ENCODE measurements at regions not wholly inside any gene's neighbourhood (a gene's known extent, or its start where the extent isn't known, plus 50 kb on each side); places are given as distances from the start of the nearest gene placed in this dataset.

DNA sequence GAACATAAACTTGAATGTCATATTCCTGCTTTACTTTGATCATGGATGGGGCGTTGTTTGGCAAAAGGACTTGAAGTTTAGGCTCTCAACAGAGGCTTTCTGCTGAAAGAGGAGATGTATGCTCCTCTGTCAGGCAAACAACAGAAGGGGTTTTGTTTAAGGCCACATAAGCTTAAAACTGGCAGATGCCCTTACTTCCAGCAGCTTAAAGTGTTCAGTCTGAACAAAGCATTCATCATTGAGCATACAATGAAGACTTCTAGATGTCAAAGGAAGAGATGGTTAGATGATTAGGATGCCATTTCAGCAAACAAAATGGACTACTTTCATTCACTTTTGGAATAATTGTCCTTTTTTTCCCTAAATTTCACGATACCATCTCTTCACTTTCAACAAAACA lies 484.5 kb downstream of the SLITRK6 start:
- no peak for DNase-seq (ENCODE audit: low read depth in 4 of 4, low spot score in 1 of 4)

DNA sequence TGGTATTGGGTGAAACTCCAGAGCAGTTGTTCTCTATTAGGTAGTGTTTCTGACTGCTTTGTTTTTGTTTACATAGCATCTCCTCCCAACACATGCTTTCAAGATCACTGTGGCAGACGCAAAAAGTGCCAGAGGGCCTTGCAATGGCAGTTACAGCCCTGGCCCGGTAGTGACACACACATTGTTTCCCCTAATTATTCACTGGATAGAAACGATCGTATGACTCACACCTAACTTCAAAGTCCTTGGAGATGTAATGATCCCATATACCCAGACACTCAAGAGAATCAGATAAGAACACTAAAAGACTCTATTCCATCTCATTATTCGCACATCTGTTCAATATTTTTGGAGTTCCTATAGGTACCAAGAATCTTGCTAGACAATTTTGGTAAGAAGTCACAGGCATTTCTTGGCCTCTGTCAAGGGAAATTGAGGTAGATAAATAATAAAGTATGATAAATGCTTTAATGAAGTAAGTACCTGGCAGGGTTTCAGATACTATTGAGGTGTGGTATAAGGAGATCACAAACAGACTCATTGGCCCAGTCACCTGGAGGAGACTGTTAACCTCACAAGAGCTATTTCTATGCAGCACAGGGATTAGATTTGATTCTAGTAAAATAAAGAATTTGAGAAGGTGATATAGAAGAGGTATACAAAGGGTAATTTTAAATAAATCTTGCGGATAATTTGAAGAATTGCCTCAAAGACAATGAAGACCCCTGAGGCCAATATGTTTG lies 485.3 kb downstream of the SLITRK6 start:
- no peak for DNase-seq (ENCODE audit: low read depth in 4 of 4, low spot score in 1 of 4)

DNA sequence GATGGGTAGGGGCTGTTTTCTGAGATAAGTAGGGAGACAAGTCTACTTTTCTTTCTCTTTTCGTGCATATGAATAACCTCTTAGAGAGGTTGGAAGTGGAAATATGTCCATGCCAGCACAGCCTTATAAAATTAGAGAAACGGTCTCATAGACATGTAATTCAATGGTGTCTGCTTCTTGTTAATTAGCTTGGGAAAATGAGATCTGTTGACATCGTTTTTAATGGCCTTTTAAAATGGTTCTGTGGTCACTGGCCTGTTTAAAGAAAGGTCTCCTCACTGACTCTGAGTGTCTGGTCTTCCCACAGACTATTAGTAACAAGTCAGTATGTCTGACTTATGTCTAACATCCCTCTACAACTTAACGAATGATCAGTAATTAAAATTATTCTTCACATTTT lies 487.1 kb downstream of the SLITRK6 start:
- no peak for DNase-seq (ENCODE audit: low read depth in 4 of 4, low spot score in 1 of 4)

DNA sequence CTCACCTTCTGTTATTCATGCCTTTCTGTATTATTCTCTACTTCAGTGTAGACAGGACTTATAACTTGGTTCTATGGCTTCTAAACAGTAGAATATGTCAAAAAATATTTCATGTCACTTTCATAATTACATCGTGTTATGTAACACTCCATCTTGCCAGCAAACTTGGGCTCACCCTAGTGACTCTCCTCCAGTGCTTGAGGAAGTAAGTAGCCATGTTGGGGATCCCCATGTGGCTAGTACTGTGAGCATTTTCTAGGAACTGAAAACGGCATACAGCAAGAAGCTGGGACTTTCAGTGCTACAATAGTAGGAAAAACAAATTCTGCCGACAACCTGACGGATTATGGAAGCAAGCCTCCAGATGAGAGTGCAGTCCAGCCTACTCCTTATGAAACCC lies 495.6 kb downstream of the SLITRK6 start:
- DNase-seq (ENCODE audit: low read depth in 4 of 4, low spot score in 1 of 4), result no peak

DNA sequence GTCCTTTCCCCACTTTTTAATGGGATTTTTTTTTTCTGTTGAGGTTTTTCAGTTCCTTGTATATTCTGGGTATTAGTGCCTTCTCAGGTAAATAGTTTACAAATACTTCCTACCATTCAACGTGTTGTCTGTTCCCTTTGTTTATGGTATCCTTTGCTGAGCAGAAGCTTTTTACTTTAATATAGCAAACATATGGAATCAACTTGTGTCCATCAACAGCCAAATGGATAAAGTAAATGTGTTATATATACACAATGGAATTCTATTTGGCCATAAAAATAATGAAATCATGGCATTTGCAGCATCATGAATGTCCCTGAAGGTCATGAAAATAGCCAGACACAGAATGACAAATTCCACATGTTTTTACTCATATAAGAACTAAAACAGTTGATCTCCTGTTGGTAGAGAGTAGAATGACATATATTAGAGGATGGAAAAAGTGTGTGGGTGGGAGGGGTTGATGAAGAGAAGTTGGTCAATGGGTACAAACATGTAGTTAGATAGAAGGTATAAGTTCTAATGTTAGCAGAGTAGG lies 500.8 kb downstream of the SLITRK6 start:
- no peak for DNase-seq (ENCODE audit: low read depth in 4 of 4, low spot score in 1 of 4)

DNA sequence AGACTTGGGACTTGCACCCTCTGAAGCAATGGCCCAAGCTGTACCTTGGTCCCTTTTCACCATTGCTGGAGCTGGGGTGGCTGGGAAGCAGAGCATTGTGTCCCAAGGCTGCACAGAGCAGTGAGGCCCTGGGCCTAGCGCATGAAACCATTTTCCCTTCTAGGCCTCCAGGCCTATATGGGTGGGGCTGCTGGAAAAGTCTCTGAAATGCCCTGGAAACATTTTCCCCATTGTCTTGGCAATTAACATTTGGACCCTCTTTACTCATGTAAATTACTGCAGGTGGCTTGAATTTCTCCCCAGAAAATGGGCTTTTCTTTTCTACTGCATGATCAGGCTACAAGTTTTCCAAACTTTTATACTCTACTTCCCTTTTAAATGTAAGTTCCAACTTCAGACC lies 510.5 kb downstream of the SLITRK6 start:
- no peak for DNase-seq (ENCODE audit: low read depth in 4 of 4, low spot score in 1 of 4)

DNA sequence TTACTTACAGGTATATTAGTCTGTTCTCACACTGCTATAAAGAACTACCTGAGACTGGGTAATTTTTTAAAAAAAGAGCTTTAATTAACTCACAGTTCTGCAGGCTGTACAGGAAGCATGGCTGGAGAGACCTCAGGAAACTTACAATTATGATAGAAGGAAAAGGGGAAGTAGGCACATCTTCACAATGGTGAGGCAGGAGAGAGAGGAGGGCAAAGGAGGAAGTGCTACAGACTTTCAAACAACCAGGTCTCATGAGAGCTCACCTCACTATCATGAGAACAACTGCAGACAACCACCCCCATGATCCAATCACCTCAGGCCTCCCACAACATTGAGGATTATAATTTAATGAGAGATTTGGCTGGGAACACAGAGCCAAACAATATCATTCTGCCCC lies 511.7 kb downstream of the SLITRK6 start:
- DNase-seq (ENCODE audit: low read depth in 4 of 4, low spot score in 1 of 4), result no peak

DNA sequence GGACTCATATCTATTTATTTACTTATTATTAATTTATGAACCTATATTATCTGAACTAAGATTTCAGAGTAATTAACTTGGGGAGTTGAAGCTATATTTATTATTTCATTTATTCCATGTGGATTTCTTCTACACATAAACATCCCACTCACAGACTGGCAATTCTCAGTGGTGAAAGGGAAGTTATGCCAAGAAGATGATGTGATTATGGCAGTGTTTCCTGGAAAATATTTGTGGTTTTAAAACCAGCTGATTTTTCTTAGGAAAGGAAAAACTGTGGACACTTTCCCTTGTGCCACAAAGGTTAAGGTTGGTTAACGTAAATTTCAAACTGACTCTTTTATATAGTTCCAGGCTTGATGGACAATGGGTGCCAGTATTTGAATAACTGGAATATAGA lies 513.1 kb downstream of the SLITRK6 start:
- DNase-seq (ENCODE audit: low read depth in 4 of 4, low spot score in 1 of 4), result no peak

DNA sequence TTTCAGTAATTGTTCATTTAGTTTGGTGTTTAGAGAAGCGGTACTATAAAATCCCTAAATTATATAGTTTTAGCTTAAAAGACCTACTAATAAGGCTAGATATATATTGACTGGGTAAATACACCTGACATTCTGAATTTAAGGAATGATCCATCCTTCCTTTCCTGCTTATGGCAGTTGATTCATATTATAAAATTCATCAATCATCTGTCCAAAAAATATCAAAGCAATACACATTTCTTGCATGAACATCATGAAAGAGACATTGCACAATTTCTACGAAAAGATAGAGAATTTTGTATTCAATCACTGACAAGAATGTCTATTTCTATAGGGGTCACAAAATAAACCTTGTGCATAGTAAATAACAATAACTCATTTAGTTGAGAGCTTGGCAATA lies 514.9 kb downstream of the SLITRK6 start:
- no peak for DNase-seq (ENCODE audit: low read depth in 4 of 4, low spot score in 1 of 4)

DNA sequence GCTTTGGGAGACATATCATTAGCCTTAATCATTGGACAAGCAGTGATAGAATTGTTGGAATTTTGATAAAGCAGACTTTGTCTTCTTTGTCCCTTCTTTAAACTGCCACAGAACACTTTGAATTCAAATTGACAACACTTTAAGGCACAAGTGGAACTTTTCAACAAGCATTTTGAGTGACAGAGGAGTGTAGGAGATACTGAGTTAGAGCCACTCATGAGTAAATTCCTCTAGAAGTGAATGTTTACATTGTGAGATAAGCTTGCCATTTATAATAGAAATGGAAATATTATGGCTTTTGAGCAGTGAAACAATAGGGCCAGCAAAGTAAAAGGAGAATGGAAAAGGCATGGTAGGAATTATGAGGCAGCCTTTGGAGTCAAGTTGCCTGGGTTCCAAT lies 515.8 kb downstream of the SLITRK6 start:
- DNase-seq (ENCODE audit: low read depth in 4 of 4, low spot score in 1 of 4), result no peak

DNA sequence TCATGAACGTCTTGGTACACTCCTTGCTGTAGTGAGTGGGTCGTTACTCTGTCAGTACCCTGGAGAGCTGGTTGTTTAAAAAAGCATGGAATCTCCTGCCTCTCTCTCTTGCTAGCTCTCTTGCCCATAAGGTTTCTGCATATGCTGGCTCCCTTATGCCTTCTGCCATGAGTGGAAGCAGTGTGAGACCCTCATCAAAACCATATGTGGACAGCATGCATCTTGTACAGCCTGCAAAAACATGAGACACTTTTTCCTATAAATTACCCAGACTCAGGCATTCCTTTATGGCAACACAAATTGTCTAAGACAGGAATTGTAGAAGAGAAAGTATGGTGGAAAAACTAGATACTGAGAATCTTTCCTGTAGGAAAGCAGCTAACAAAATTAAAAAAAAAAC lies 516.3 kb downstream of the SLITRK6 start:
- DNase-seq (ENCODE audit: low read depth in 4 of 4, low spot score in 1 of 4), result no peak

DNA sequence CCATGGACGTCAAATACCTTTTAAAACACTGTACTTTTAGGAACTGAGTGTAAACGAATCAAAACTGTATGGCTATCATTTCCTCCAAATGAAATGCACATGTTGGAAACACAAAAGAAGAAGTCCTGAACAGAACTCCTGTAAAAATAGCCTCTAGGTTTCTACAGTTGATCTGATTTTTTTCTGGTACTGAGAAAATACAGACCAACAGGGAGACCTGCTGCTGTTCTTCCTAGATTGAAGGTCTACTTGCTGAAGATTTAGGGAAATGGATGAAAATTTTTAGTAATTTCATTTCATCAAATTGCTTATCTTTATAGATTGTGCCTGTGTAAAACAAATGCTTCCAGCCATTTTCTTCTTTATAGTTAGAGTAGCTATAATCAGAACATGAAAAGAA lies 520.4 kb downstream of the SLITRK6 start:
- DNase-seq (ENCODE audit: low read depth in 4 of 4, low spot score in 1 of 4), result no peak

DNA sequence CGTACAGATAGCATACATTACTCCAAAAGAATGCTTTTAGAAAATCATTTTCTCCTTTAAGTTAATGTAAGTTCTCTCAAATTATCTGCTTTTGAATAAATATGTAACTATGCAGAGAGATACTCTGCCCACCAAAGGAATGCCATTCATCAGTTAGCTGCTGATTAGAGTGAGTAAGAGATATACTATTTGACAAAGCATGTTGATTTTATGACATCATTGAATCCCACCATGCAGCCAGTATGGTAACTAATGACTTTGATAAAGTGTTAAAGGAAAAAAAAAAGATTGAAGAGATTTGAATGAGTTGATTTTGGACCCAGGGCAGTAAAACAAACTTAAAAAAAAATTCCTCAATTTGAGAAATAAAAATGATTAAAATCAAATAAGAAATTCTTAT lies 521.5 kb downstream of the SLITRK6 start:
- no peak for DNase-seq (ENCODE audit: low read depth in 4 of 4, low spot score in 1 of 4)

DNA sequence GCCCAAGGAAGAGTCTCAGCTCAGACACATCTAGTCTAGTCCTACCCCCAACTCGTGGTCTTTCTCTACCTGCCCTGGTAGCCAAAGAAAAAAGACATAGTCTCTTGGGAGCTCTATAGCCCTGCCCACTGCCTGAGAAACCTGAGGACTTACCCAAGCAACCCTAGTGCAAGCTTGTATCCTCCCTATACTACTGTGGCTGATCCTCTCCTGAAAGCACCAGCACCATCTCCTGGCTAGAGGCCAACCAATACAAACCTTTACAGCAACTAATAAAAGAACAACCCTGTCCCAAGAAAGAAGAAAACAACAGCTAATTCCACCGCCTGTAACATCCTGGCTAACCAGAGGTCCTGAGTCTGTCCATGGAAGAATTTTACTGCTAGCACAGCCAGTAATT lies 532.4 kb downstream of the SLITRK6 start:
- no peak for DNase-seq (ENCODE audit: low read depth in 4 of 4, low spot score in 1 of 4)

DNA sequence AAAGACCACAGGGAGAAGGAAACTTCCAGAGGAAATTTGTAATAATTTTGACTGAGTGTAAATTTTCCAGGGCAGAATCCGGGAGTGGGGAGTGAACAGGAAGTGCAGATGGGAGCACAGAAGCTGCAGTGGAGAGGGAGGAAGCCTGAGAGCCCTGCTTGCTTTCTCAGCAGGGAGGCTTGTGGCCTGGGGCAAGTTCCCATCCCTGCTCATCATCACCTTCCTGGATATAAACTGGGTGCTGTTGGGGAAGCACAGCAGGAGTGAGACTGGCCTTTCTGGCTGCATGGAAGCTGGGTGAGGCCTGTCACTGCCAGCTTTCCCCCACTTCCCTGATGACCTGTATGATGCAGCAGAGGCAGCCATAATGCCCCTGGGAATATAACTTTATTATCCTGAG lies 532.9 kb downstream of the SLITRK6 start:
- DNase-seq (ENCODE audit: low read depth in 4 of 4, low spot score in 1 of 4), result no peak

DNA sequence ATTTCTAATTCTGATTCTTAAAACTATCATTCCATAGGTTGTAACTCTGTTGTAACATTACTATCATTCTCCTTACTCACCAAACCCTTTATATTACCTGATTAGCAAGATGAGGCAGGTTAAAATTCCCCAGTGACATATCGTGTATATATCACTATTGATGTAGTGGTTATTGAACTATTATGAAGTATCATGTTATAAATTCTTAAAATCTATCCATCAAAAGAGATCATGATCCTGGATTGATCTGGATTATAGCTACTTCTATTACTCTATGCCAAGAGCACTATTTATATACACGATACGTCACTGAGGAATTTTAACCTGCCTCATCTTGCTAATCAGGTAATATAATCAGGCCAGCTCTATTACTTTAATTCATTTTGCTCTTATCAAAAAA lies 533.9 kb downstream of the SLITRK6 start:
- no peak for DNase-seq (ENCODE audit: low read depth in 4 of 4, low spot score in 1 of 4)

DNA sequence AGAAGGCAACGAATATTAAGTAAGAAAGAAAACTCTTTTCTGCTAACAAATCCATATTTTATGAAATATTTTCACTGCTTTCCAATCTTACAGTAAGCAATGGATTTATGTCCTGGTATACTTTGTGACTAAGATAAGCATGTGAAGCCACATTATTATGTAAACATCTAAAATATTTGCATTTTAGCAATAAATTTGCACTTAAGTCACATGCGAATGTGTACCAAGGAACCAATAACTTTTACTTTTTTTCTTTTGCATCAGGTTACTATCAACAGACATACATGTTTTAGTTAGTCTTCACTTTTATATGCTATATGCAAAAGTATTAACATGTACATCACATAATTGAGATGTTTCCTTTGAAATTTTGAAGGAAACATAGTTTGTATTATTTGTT lies 536.7 kb downstream of the SLITRK6 start:
- no peak for DNase-seq (ENCODE audit: low read depth in 4 of 4, low spot score in 1 of 4)

DNA sequence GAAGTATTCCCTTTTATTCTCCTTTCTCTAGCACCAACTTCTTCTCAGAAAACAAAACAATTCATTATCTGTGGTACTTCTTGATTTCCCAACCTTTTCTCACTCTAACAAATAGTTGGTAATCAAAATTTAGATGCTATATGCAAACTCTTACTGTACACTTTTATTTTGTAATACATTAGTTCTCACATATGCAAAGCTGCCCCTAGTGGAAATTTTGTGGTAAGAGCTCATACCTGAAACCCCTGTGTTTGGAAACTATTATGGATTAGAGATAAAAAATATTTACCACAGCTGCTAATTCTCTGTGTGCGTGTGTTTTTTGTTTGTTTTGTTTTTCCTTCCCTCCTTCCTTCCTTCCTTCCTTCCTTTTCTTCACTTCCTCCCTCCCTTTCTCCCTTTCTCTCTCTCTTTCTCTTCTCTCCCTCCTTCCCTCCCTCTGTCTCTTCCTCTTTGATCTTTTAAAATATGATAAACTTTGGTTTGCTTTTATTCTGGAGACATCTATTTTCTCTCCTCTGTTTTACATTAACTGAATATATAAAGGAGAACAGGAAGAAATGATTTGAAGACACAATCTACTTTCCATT lies 537.4 kb downstream of the SLITRK6 start:
- no peak for DNase-seq (ENCODE audit: low read depth in 4 of 4, low spot score in 1 of 4)

DNA sequence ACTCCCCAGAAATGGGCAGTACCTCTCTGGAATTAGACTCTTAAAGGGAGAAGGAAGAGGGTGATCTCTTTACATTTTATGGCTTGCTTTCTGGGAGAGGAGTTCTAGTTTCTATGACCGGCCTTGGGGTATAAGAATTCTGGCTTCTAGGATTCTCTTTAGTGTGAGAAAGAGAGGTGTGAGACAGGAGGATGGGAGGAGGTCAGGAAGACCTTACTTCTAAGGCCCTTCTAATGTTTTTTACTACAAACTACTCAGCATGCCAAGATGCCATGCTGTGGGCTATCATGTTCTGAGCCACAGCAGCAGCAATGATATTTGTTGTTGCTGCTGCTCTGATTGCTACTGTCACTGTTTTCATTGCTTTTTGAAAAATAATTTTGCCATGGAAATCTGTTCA lies 538.3 kb downstream of the SLITRK6 start:
- no peak for DNase-seq (ENCODE audit: low read depth in 4 of 4, low spot score in 1 of 4)

DNA sequence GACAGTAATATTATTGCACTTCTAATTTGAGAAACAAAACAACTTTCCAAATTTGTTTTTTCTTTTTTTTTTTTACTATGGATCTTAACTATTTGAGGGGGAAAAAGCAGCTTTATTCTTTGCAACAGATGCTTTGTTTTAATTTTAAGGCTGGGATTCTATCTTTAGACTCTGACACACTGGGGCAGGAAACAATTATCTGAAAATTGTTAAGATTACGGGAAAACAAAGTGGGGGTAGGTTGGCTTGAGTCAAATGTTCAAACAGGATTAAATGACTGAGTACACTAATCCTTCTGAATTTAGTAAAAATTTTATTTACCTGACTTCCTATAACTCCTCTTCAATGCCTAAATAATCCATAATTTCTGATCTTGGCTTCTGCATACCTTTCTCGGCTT lies 543.2 kb downstream of the SLITRK6 start:
- DNase-seq (ENCODE audit: low read depth in 4 of 4, low spot score in 1 of 4), result no peak

DNA sequence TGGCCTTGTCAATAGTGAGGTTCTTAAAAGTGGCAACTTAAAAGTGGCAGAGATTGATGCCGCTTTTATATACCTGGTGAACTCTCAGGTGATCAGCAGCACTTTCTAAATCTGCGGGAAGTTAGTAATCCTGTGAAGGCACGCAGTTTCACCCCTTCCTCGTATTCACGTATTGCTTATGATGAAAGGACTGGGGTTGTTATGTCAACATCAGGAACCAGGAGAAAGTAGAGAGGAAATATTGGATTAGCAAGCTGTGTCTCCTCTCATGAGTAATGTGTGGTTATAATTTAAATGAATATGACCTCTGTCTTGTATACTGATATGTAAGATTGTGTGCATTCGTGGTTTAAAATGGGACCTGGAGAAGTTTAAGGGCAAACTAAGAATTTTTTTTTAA lies 544.6 kb downstream of the SLITRK6 start:
- DNase-seq (ENCODE audit: low read depth in 4 of 4, low spot score in 1 of 4), result no peak

DNA sequence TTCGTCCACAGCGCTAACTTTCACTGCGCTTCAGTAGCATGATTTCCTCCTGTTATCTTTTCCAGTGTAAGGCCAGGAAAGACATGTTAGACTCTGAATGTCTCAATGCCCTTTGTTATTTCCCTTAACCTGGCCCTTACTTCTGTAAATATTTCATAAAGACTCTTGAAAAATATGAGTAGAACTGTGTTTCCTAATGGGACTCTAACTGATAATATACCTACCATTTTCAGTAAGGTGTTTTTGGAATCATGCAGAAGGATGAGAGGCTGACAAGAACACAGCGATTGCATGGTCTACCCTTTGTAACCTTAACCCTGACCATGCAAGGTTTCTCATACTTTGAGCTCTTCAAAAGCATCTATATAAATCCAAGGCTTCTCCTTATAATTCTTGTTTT lies 550.1 kb downstream of the SLITRK6 start:
- DNase-seq (ENCODE audit: low read depth in 4 of 4, low spot score in 1 of 4), result no peak

DNA sequence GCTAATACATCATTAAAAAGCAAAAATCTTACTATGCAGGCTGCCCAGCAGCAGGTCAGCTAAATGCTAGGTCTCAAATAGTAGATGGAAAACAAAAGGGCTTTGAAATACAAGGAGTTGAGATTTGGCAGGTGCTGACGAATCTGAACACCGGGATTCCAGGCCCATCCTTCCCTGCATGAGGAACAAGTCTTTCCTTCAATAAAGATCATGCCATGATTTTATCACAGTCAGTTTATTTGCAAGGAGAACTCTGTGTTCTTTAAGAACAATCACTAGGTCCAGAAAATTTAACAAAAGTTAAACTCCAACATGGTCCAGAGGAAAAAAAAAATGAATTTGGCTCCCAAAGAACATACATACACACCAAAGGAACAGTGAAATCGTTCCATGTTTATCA lies 551.4 kb downstream of the SLITRK6 start:
- no peak for DNase-seq (ENCODE audit: low read depth in 4 of 4, low spot score in 1 of 4)

Data from stimulated activated CD4-positive, alpha-beta T cell treated with anti-CD3 and anti-CD28 coated beads, Interleukin-1b, Interleukin-23, amount 100 ng/mL, for 24 hours (primary cell).